ENCODE measurements at regions not wholly inside any gene's neighbourhood (a gene's known extent, or its start where the extent isn't known, plus 50 kb on each side); places are given as distances from the start of the nearest gene placed in this dataset.
"Not testable (repeated sequence)": the region's sequence is repeated elsewhere in the genome, so short reads cannot be mapped to it uniquely, and the experiment has no call there.

- ATAC-seq (no peak), DNase-seq (no peak)
- intact Hi-C loops (cut with DNase I): no loop called here
Observed at GRCh38 chr7:54187886-54188685, 354.1 kb upstream of the VSTM2A start.

GRCh38 chr7:54188843-54189242, 353.3 kb upstream of the VSTM2A start:
- intact Hi-C loops (cut with DNase I): no loop called here
- ATAC-seq (no peak), DNase-seq (no peak)

DNA sequence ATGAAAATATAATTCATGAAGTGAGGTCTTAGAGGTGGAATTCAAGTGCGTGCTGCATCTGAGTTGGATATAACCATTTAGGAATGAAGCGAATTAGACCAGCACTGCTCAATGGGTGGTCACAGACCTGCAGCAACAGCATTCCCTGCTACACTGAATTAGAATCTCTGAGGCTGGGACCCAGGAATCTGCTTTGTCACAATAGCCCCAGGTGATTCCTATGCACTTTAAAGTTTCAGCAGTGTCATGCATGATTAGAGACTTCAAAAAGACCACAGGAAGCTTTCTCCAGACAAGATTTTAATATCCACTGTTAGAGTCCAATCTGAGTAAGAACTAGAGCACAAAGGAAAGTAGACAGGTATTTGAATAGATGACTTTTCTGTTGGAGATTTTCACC, 352.8 kb upstream of the VSTM2A start:
- intact Hi-C loops (cut with DNase I): no loop called here
- no peak for ATAC-seq
- DNase-seq: no peak

GRCh38 chr7:54201501-54201900, 340.7 kb upstream of the VSTM2A start:
- DNase-seq: no peak
- ATAC-seq: no peak
- intact Hi-C loops (cut with DNase I): no loop called here

DNA sequence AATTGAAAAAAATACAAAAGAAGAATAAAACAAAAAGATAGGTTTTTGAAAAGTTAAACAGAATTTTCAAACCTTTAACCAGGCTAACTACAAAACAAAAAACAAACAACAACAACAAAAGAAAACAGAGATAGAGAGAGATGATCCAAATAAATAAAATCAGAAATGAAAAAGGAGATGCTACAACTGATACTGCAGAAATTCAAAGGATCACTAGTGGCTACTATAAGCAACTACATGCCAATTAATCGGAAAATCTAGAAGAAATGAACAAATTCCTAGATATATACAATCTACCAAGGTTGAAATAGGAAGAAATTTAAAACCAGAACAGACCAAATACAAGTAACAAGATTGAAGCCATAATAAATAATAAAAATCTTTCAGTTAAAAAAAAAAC, 326.8 kb upstream of the VSTM2A start:
- intact Hi-C loops (cut with DNase I): no loop called here

DNA sequence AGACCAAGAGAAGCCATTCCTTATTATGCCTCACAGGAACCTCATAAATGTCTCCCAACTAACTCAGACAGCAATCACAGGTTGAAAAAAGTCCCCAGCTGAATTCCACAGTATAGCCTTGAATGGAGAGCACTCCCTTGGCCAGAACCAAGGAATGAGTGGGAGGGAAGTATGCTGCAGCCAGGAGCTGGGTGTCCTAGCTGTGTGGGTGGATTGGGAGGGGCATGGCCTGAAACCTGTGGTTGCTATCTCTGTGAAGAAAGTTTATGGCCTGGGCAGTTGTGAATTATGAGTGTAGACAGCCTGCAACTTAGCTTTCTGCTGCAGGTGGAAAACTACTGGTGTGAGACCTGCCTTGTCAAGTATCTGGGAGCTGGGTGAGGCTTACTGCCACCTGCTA, 316.1 kb upstream of the VSTM2A start:
- ATAC-seq: peak in 1 of 2 donors; percentile 89
- intact Hi-C loops (cut with DNase I): not testable (repeated sequence)

More for the DNA sequence above, 326.8 kb upstream of the VSTM2A start:
- ATAC-seq (no peak), DNase-seq (no peak)

GRCh38 chr7:54242776-54243175, 299.4 kb upstream of the VSTM2A start:
- no peak for ATAC-seq
- DNase-seq: no peak
- intact Hi-C loops (cut with DNase I): no loop called here

More for the DNA sequence above, 316.1 kb upstream of the VSTM2A start:
- DNase-seq: not testable (repeated sequence)

DNA sequence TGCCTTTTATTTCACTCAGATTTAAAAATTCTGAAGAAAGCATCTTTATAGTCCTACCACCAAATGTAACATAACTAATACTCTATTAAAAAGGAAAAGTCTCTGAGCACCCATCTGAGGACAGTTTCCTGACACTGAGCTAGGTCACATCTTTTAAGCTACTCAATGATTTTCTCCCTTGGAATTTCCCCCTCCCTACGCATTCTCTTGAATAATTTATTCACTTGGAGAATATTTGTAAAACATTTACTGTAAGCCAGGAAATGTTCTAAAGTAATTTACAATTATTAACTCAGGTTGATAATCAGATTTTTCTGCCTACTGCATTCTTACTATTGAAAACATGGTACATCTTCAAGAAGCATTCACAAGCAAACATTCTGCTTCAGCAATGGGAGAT, 297.2 kb upstream of the VSTM2A start:
- ATAC-seq (no peak), DNase-seq (no peak)
- intact Hi-C loops (cut with DNase I): no loop called here

DNA sequence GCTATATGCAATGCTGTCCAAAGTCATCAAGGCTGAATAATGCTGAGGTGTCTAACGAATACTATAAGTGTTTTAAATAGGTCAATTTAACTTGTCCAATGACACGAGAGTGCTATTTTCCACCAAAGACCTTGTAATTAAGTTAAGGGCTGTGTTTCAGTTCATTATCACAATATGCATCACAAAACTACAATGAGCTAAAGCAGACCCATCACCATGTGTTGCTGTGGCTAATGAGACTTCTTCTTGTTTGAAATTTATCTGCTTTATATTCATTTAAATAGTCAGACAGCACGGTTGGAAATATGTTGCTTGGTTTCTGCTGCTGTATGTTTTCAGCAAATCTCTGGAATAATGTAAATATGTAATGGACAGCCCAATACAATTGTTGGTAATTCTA, 292.5 kb upstream of the VSTM2A start:
- DNase-seq: no peak
- intact Hi-C loops (cut with DNase I): no loop called here
- no peak for ATAC-seq

- DNase-seq (no peak), ATAC-seq (no peak)
- intact Hi-C loops (cut with DNase I): no loop called here
Observed at GRCh38 chr7:54252256-54253035, 289.7 kb upstream of the VSTM2A start.

DNA sequence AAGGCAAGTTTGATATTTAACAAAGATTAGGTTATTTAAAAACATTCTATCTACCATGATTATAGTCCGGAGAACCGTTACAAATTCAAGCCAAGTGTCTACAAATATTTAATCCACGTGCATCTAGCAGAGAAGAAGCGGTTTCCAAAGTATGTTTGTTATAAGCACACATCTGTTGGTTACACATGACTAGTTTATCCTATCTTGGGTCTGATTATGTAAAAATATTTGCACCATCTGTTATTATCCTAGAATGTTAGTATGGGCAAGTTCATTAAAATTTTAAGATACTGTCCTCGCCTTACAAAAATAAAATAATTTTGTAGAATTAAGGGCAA, 289.2 kb upstream of the VSTM2A start:
- DNase-seq (no peak), ATAC-seq (no peak)
- intact Hi-C loops (cut with DNase I): no loop called here

GRCh38 chr7:54255242-54255641, 286.9 kb upstream of the VSTM2A start:
- intact Hi-C loops (cut with DNase I): no loop called here
- DNase-seq (no peak), ATAC-seq (no peak)

DNA sequence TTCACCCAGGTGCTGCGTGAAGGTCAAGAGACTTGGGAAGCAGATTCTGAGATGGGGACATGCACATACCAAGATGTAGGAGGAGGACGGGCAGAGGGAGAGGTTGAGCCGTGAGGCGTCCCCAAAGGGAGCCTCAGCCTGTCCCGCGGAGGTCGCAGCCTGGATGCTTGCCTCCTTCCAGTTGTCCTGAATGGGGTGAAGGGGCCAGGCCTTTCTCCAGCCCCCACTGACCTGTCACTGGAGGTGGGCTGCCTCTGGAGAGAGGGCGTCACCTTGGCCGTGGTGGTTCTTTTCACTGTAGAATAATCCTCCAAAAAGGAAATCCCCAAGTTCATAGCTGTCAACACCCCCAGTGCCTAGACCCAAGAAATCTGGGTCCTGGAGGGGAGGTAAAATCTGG, 283.0 kb upstream of the VSTM2A start:
- DNase-seq (no peak), ATAC-seq (no peak)
- intact Hi-C loops (cut with DNase I): no loop called here

DNA sequence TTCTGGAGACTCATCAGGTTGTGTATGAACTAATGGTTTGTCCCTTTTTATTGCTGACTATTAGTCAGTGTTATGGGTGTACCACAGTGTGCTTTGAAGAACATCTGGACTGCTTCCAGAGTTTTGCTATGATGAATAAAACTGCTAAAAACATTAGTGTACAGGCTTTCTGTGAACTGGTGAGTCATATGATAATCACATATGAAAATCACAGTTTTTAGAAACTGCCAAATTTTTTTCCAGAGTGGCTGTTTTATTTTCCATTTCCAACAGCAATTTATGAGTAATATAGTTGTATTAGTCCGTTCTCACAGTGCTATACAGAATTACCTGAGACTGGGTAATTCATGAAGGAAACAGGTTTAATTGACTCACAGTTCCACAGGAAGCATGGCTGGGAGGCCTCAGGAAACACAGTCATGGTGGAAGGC, 281.2 kb upstream of the VSTM2A start:
- ATAC-seq (peak in 1 of 2 donors; percentile 95), DNase-seq (no peak)
- intact Hi-C loops (cut with DNase I): no loop called here

DNA sequence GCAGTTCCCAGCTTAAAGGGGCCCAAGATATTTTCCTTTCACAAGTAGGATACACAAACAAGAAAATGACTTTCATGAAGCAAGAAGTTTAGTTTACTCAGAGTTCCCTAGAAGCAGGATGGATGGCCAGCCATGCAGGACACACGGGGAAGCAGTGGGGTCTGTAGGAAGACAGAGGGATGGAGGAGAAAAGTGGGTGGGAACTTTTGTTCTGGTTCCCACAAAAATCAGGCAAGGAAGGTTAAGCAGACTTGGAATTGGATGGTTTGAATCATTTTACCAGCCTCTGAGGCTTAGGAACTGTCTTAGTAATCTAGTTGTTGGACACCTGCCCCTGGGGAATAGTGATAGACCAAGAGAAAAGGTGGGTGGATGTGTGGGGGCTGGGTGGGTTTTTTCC, 263.3 kb upstream of the VSTM2A start:
- intact Hi-C loops (cut with DNase I): no loop called here
- DNase-seq: no peak
- no peak for ATAC-seq

DNA sequence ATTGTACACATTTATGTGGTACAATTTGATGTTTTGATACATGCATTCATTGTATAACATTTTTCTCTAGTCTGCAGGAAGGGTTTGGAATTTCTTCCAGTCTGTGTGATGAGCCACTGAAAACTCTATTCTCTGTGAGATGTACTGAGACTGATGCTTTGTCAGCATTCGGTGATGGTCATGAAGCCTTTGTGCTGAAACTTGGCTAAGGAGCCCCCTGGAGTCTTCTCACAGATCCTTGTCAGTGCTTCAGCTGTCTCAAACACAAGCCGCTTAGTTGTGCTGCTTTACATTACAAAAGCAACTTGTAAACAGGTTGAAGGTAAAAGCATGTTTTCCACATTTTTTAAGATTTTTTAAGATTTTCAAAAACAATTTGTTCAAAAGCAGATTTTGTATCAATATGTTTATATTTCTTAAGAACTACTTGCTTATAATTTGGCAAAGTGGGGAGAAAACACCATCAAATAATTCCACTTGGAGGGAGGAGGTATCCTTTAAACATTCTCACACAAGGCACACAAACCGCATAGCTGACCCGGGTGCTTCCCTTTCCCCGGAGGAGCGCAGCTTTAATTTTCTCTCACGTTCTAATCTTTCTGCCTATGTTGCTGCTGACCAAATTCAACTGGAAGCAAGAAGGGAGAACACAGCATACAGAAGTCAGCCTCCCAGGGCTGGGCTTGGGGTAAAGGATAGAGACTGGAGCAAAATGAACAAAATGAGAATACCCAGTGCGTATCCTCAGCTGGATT, 249.8 kb upstream of the VSTM2A start:
- intact Hi-C loops (cut with DNase I): no loop called here
- no peak for ATAC-seq

GRCh38 chr7:54299426-54299825, 242.7 kb upstream of the VSTM2A start:
- ATAC-seq (no peak), DNase-seq (no peak)
- intact Hi-C loops (cut with DNase I): no loop called here

More for the DNA sequence above, 249.8 kb upstream of the VSTM2A start:
- no peak for DNase-seq

- peak; percentile 44 to 93 for ATAC-seq
- intact Hi-C loops (cut with DNase I); DNase-seq: not testable (repeated sequence)
Observed at GRCh38 chr7:54315955-54316354, 226.2 kb upstream of the VSTM2A start.

DNA sequence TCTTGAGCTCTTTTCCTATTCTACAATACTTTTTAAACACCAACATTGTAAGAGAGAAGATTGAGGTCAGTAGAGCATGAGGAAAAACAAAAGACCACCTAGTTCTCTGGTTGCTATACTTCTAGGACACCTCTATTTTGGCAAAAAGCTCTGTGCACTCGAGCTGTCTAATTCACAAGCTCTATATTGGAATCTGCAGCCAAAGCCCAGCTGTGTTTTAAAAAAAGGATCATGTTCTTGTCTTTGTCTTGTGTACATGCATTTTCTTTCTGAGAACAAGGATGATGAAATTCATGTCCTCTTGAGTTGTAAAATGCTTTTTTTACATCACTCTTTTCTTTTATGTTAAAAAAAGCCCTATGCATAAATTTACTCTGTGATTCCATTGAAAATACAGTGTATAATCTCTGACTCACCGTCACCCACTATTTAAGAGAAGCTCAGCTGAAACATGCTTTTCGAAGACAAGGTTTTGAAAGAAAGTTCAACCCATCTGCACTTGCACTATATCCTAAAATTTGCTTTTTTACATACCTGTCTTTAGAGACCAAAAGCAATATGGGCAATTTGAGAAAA, 215.5 kb upstream of the VSTM2A start:
- DNase-seq: no peak
- no peak for ATAC-seq
- intact Hi-C loops (cut with DNase I): no loop called here

Data from left cardiac atrium (tissue), 4 donors.